ENCODE measurements at regions not wholly inside any gene's neighbourhood (a gene's known extent, or its start where the extent isn't known, plus 50 kb on each side); places are given as distances from the start of the nearest gene placed in this dataset.

- no peaks in the 10 kb centered on the region for H3K27me3 ChIP-seq (ENCODE audit: control insufficient read depth, insufficient read depth, low read length)
- no peak overlapping the region for H3K9ac ChIP-seq (ENCODE audit: insufficient read depth, low read length)
- TF ChIP-seq, protein P1, sequence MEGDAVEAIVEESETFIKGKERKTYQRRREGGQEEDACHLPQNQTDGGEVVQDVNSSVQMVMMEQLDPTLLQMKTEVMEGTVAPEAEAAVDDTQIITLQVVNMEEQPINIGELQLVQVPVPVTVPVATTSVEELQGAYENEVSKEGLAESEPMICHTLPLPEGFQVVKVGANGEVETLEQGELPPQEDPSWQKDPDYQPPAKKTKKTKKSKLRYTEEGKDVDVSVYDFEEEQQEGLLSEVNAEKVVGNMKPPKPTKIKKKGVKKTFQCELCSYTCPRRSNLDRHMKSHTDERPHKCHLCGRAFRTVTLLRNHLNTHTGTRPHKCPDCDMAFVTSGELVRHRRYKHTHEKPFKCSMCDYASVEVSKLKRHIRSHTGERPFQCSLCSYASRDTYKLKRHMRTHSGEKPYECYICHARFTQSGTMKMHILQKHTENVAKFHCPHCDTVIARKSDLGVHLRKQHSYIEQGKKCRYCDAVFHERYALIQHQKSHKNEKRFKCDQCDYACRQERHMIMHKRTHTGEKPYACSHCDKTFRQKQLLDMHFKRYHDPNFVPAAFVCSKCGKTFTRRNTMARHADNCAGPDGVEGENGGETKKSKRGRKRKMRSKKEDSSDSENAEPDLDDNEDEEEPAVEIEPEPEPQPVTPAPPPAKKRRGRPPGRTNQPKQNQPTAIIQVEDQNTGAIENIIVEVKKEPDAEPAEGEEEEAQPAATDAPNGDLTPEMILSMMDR (conservative IDR thresholded peaks at IDR 0.05 in 1 of 2, IDR thresholded peaks at IDR 0.05 in 1 of 2; ENCODE audit: low read depth in 1 of 2, low read length in 2 of 2) = no peak
- TF ChIP-seq EZH2 (IDR thresholded peaks at IDR 0.05; ENCODE audit: low read length, missing control alignments) = no peak
- H3K4me3 ChIP-seq (replicated peaks in 1 of 4; ENCODE audit: control extremely low read depth in 1 of 4, insufficient read depth in 1 of 4, low read depth in 3 of 4, low read length in 4 of 4) = no peak overlapping the region
- H3K36me3 ChIP-seq (ENCODE audit: control insufficient read depth, insufficient read depth, low read length) = no peaks in the 10 kb centered on the region
- no peaks in the 10 kb centered on the region for H3K9me3 ChIP-seq (ENCODE audit: control insufficient read depth, insufficient read depth, low read depth, low read length)
- H2AFZ ChIP-seq (ENCODE audit: low read length) = no peak overlapping the region
- no peaks in the 10 kb centered on the region for H3K4me1 ChIP-seq (ENCODE audit: control insufficient read depth, extremely low read depth, insufficient read depth, low read length)
- H3K79me2 ChIP-seq (ENCODE audit: control insufficient read depth, insufficient read depth, low read length) = peaks cover 2% of the 10 kb centered on the region
- no peak overlapping the region for H3K4me2 ChIP-seq (ENCODE audit: extremely low read depth, insufficient read depth, low read length)
- no peak overlapping the region for H3K27ac ChIP-seq (ENCODE audit: insufficient read depth, low read length)
- DNase-seq (ENCODE audit: low read depth in 2 of 2) = no peak
- H4K20me1 ChIP-seq (ENCODE audit: control insufficient read depth, extremely low read depth, insufficient read depth, low read length) = no peaks in the 10 kb centered on the region
Measured at GRCh38 chr20:1773816-1774215, 116.2 kb upstream of the SIRPG start.

DNA sequence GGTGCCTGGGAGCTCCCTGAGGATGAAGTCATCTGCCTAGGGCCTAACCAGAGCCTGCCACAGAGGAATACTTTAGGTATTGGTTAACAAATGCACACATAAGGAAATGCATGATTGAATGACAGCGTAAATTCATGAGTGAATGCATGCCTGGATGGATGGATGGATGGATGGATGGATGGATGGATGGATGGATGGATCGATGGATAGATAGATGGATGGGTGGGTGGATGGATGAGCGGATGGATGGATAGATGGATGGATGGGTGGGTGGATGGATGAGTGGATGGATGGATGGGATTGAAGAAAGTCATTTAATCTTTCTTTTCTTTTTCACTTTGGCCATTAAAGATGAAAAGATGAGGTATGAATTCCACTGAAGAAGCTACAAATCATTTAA is 111.9 kb upstream of the SIRPG start:
- no peaks in the 10 kb centered on the region for H4K20me1 ChIP-seq (ENCODE audit: control insufficient read depth, extremely low read depth, insufficient read depth, low read length)
- no peak for TF ChIP-seq EZH2 (IDR thresholded peaks at IDR 0.05; ENCODE audit: low read length, missing control alignments)
- TF ChIP-seq, protein P1 (conservative IDR thresholded peaks at IDR 0.05 in 1 of 2, IDR thresholded peaks at IDR 0.05 in 1 of 2; ENCODE audit: low read depth in 1 of 2, low read length in 2 of 2) = no peak
- H3K4me2 ChIP-seq (ENCODE audit: extremely low read depth, insufficient read depth, low read length) = no peak overlapping the region
- no peak for DNase-seq (ENCODE audit: low read depth in 2 of 2)
- H3K4me1 ChIP-seq (ENCODE audit: control insufficient read depth, extremely low read depth, insufficient read depth, low read length) = no peaks in the 10 kb centered on the region
- no peak overlapping the region for H3K4me3 ChIP-seq (replicated peaks in 1 of 4; ENCODE audit: control extremely low read depth in 1 of 4, insufficient read depth in 1 of 4, low read depth in 3 of 4, low read length in 4 of 4)
- H3K27ac ChIP-seq (ENCODE audit: insufficient read depth, low read length) = no peak overlapping the region
- H3K27me3 ChIP-seq (ENCODE audit: control insufficient read depth, insufficient read depth, low read length) = no peaks in the 10 kb centered on the region
- no peak overlapping the region for H2AFZ ChIP-seq (ENCODE audit: low read length)
- no peaks in the 10 kb centered on the region for H3K36me3 ChIP-seq (ENCODE audit: control insufficient read depth, insufficient read depth, low read length)
- no peak overlapping the region for H3K9ac ChIP-seq (ENCODE audit: insufficient read depth, low read length)
- no peaks in the 10 kb centered on the region for H3K9me3 ChIP-seq (ENCODE audit: control insufficient read depth, insufficient read depth, low read depth, low read length)
- H3K79me2 ChIP-seq (ENCODE audit: control insufficient read depth, insufficient read depth, low read length) = no peaks in the 10 kb centered on the region

- no peak for TF ChIP-seq EZH2 (IDR thresholded peaks at IDR 0.05; ENCODE audit: low read length, missing control alignments)
- TF ChIP-seq, protein P1 (conservative IDR thresholded peaks at IDR 0.05 in 1 of 2, IDR thresholded peaks at IDR 0.05 in 1 of 2; ENCODE audit: low read depth in 1 of 2, low read length in 2 of 2) = no peak
- Histone ChIP-seq H3K4me1 (ENCODE audit: control insufficient read depth, extremely low read depth, insufficient read depth, low read length) (no peaks in the 10 kb centered on the region), H3K36me3 (ENCODE audit: control insufficient read depth, insufficient read depth, low read length) (no peaks in the 10 kb centered on the region), H3K9ac (ENCODE audit: insufficient read depth, low read length) (no peak overlapping the region), H4K20me1 (ENCODE audit: control insufficient read depth, extremely low read depth, insufficient read depth, low read length) (no peaks in the 10 kb centered on the region), H3K4me2 (ENCODE audit: extremely low read depth, insufficient read depth, low read length) (no peak overlapping the region), H3K4me3 (replicated peaks in 1 of 4; ENCODE audit: control extremely low read depth in 1 of 4, insufficient read depth in 1 of 4, low read depth in 3 of 4, low read length in 4 of 4) (no peak overlapping the region), H2AFZ (ENCODE audit: low read length) (no peak overlapping the region), H3K79me2 (ENCODE audit: control insufficient read depth, insufficient read depth, low read length) (no peaks in the 10 kb centered on the region), H3K27me3 (ENCODE audit: control insufficient read depth, insufficient read depth, low read length) (no peaks in the 10 kb centered on the region), H3K9me3 (ENCODE audit: control insufficient read depth, insufficient read depth, low read depth, low read length) (no peaks in the 10 kb centered on the region), H3K27ac (ENCODE audit: insufficient read depth, low read length) (no peak overlapping the region)
- DNase-seq (ENCODE audit: low read depth in 2 of 2) = no peak
Measured at GRCh38 chr20:1766731-1767130, 109.2 kb upstream of the SIRPG start.

All from fibroblast of lung (primary cell).